C1 segment of cervical spinal cord (tissue), 14 donors: ENCODE measurements at regions not wholly inside any gene's neighbourhood (a gene's known extent, or its start where the extent isn't known, plus 50 kb on each side); places are given as distances from the start of the nearest gene placed in this dataset.
"Not testable (repeated sequence)": the region's sequence is repeated elsewhere in the genome, so short reads cannot be mapped to it uniquely, and the experiment has no call there.

Source experiments
- DNase-seq, 14 donors: peaks; one replicate each; lab custom pipeline; 2025; lab: John Stamatoyannopoulos, UW

DNA sequence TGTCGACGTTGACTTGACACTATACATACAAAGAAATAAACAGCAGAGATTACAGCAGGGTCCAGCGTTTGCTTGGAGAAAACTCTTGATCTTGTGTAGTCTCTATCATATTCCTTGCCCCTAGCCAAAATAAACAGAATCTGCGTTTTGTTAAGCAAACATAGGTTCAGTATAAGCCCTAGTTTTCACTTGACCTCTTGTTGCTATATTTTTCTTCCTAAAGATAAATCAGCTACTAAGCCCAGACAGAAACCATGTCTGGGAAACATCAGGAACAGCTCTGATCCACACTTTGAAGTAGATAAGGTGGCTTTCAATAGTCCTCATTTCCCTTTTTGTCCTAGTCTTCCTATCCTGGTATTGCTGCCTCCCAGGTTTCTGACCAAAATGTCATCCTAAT, 328.2 kb upstream of the MAGI2 start:
- DNase-seq = no peak

DNA sequence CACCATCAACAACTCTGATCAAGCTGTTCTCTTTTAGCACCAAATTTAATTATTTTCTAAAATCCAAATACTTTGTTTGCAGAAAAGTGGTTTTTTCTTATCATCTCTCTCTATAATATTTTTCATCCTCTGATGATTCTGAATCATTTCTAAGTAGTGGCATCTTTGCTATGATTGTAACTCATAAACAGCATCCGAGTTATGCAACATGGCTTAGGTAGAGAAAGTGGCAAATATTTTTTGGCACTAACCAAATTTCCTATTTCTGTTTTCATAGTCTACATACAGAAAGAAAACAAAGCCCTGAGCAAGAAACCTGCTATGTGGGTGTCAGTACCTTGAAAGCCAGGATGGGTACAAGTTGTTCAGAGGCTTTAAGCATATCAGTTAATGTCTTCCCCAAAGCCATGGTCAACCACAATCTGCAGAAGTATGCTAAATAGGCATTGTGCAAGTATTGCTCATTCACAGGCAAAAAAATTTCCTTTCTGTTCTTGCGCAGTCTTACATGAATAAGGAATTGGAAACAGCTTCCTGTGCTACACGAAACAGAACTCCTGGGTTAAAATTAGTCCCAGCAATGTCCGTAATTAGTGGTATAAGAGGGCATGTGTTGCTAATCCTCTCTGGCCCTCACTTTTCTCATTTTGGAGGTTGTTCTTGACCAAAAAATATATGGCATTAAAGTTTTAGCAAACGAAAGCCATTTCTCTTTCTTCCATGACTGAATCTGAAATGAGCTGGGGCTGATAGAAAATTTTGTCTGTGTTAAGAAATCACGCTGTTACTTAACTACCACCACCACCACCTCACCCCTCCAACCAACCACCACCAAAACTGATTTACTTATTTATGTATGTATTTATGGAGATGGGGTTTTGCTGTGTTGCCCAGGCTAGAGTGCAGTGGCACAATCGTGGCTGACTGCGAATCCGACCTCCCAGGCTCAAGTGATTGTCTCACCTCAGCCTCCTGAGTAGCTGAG, 325.6 kb upstream of the MAGI2 start:
- DNase-seq = no peak

DNA sequence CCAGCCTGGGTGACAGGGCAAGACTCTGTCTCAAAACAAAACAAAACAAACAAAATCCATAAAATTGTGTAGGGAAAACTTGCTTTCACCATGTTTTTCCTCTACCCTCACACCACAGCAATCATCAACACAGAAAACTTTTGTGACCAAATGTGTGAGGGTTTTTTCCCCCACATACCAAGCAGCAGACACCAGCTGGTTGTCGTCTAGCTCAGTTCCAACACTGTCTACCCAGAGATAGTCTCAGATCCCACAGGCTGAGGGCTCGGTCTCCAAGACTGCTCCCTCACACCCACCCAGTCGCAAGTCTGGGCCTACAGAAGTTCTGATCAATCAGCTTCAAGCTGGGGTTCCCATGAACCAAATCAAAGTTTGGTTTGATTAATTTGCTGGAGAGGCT, 322.4 kb upstream of the MAGI2 start:
- no peak for DNase-seq

DNA sequence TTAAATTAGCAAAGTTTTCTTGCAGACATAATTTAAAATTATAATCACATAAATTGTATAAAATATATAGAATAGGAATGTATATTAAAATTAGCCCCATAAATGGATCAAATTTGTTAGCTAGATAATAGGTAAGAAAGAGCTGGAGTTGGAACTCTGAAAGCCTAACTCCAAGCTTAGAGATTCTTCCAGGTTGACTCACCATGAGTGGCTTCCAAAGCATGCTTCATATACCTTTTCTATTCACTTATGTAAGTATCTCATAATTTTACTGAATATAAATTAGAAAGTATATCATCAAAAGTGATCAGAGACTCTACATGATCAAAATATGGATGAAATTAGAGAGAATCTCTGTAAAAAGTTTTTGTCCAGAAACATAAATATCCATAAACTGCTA, 320.7 kb upstream of the MAGI2 start:
- DNase-seq = no peak

DNA sequence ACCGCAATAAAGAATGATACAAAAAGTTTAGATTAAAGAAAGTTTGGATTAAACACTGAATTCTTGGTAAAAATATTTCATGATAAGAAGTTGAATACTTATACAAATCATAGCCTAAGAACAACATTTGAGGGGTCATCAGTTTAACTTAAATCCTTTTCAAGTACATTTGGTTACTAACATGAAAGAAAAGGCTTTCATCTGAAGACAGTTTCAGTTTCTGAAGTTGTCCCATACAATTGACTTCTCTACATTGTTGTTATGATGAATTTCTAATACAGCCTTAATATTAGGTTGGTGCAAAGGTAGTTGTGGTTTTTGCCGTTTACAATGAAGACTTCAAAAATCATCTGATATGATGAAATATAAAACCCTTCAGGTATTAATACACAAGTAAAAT, 317.5 kb upstream of the MAGI2 start:
- DNase-seq = no peak

DNA sequence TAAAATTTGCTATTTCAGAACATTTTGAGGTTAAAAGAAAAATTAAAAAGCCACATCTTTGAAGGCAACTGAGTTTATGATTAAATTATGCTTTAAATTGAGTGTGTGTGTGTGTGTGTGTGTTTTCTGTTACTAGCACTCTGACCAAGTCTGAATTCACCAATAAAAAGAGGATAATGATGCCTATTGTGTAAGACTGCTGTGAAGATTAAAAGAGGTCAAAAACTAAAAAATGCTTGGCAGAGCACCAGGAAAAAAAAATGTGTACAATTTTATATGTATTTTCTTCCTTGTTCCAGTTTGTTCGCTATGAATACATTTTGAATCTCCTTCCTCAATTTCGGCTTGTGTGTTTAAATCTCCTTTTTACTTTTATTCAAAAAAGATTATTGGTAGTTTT, 316.6 kb upstream of the MAGI2 start:
- no peak for DNase-seq

DNA sequence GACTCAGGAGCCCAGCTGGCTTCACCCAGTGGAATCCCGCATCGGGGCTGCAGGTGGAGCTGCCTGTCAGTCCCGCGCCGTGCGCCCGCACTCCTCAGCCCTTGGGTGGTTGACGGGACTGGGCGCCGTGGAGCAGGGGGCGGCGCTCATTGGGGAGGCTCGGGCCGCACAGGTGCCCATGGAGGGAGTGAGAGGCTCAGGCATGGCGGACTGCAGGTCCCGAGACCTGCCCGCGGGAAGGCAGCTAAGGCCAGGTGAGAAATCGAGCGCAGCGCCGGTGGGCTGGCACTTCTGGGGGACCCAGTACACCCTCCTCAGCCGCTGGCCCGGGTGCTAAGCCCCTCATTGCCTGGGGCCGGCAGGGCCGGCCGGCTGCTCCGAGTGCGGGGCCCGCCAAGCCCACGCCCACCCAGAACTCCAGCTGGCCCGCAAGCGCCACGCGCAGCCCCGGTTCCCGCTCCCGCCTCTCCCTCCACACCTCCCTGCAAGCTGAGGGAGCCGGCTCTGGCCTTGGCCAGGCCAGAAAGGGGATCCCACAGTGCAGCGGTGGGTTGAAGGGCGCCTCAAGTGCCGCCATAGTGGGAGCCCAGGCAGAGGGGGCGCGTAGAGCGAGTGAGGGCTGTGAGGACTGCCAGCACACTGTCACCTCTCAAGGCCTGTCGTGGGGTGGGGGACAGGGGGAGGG, 314.6 kb upstream of the MAGI2 start:
- peak in 1 of 14 donors; percentile 0 for DNase-seq

DNA sequence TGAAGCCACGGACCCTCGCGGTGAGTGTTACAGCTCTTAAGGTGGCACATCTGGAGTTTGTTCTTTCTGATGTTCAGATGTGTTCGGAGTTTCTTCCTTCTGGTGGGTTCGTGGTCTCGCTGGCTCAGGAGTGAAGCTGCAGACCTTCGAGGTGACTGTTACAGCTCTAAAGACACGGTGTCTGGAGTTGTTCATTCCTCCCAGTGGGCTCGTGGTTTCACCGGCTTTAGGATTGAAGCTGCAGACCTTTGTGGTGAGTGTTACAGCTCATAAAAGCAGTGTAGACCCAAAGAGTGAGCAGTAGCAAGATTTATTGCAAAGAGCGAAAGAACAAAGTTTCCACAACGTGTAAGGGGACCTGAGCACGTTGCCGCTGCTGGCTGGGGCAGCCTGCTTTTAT, 313.7 kb upstream of the MAGI2 start:
- not testable (repeated sequence) for DNase-seq

DNA sequence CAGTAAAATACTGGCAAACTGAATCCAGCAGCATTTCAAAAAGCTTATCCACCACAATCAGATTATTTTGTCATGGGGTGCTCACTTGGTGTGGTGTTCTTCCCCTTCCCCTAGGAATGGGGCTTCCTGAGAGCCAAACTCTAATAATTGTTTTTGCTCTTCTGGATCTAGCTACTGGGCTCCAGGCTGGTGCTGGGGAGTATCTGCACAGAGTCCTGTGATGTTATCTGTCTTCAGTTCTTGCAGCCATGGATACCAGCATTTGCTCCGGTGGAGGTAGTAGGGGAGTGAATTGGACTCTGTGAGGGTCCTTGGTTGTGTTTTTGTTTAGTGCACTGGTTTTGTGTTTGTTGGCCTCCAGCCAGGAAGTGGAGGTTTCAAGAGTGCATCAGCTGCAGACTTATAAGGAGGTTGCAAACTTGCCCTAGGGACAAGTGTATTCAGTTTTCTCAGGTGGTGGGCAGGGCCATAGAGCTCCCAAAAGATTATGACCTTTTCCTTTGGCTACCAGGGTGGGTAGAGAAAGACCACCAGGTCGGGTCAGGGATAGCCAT, 308.5 kb upstream of the MAGI2 start:
- no peak for DNase-seq

DNA sequence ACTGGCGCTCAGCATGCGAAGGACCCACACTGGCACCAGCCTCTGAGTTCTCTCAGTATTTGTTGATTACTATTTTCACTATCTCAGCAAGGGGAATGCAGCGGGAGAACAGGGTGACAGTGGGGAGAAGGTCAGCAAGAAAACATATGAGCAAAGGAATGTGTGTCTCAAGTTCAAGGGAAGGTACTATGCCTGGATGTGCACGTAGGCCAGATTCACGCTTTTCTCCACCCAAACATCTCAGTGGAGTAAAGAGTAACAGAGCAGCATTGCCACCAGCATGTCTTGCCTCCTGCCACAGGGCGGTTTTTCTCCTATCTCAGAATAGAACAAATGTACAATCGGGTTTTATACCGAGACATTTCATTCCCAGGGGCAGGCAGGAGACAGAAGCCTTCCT, 297.5 kb upstream of the MAGI2 start:
- DNase-seq = not testable (repeated sequence)

DNA sequence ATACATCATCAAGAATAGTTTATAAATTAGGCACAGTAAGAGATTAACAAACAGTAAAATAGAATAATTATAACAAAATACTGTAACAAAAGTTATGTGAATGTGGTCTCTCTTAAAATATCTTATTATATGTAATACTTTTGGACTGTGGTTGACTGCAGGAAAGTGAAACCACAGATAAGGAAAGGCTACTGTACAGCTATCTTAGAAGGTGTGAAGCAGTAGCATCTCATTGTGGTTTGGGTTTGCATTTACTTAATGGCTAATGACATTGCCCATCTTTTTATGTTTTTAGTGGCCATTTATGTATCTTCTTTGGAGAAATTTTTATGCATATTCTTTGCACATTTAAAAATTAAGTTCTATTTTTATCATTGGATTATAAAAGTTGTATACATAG, 296.4 kb upstream of the MAGI2 start:
- DNase-seq = no peak

DNA sequence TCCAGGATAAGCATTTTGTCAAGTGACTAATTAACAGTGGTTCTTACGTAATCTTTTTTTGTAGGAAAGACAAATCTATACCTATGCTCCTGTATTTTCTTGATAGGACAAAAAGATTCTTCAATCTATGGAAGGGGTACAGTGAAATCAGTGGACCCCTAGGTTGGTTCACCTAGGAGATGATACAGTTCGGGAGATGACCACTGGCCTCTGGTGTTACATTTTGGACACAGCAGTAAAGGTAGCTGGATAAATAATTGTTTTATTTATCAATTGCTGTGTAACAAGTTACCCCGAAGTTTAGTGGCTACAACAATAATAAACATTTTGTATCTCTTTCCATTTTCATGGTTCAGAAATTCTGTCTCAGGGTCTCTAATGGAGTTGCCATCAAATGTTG, 288.2 kb upstream of the MAGI2 start:
- no peak for DNase-seq

DNA sequence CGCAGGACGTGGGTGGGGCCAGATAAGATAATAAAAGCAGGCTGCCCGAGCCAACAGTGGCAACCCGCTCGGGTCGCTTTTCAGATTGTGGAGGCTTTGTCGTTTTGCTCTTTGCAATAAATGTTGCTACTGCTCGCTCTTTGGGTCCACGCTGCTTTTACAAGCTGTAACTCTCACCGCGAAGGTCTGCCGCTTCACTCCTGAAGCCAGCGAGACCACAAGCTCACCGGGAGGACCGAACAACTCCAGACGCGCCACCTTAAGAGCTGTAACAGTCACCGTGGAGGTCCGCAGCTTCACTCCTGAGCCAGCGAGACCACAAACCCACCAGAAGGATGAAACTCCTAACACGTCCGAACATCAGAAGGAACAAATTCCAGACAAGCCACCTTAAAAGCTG, 286.6 kb upstream of the MAGI2 start:
- DNase-seq = no peak

DNA sequence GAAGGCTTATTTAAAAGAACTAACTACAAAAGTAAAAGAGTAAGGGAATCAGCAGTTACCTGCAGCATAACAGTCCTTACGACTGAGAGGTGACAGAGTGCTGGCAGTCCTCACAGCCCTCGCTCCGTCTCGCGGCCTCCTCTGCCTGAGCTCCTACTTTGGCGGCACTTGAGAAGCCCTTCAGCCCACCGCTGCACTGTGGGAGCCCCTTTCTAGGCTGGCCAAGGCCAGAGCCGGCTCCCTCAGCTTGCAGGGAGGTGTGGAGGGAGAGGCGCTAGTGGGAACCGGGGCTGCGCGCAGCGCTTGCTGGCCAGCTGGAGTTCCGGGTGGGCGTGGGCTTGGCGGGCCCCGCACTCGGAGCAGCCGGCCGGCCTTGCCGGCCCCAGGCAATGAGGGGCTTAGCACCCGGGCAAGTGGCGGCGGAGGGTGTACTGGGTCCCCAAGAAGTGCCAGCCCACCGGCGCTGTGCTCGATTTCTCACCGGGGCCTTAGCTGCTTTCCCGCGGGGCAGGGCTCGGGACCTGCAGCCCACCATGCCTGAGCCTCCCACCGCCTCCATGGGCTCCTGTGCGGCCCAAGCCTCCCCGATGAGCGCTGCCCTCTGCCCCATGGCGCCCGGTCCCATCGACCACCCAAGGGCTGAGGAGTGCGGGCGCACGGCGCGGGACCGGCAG, 285.7 kb upstream of the MAGI2 start:
- DNase-seq = not testable (repeated sequence)

DNA sequence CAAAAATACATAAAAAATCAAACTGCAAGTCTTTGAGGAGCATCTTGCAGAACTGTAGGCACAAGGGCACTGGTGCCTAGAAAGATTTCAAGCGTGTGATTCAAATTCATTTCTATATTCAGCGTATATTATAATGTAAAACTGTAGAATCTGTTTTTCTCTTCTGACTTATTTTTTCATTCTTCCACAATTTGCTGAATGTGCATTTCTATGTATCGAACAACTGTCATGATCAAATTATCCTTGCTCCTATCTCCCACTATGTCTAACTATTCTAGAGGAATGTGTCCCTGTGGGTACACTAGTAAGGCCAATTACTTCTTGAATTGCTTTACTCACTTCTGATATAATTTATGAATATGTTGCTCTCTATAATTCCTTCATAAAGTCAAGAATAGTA, 283.0 kb upstream of the MAGI2 start:
- no peak for DNase-seq

DNA sequence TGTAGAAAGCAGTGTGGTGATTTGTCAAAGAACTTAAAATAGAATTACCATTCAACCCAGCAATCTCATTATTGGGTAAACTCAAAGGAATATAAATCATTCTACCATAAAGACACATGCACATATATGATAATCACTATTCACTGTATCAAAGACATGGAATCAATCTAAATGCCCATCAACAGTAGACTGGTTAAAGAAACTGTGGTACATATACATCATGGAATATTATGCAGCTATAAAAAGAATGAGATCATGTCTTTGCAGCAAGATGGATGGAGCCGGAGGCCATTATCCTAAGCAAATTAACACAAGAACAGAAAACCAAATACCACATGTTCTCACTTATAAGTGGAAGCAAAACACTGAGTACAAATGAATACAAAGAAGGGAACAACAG, 281.5 kb upstream of the MAGI2 start:
- DNase-seq = no peak

DNA sequence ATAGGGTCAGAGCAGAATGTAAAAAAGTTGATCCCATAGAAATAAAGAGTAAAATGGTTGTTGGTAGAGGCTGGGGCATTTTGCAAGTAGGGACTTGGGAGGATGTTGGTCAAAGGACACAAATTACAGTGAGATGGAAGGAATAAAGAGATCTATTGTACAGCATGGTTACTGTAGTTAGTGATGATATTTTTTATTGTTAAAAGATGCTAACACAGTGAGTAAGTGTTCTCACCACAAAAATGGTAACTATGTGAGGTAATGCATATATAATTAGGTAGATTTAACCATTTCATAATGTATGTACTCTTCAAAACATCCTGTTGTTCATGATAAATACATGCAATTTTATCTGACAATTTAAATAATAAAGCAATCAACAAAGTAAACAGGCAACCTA, 280.7 kb upstream of the MAGI2 start:
- no peak for DNase-seq

DNA sequence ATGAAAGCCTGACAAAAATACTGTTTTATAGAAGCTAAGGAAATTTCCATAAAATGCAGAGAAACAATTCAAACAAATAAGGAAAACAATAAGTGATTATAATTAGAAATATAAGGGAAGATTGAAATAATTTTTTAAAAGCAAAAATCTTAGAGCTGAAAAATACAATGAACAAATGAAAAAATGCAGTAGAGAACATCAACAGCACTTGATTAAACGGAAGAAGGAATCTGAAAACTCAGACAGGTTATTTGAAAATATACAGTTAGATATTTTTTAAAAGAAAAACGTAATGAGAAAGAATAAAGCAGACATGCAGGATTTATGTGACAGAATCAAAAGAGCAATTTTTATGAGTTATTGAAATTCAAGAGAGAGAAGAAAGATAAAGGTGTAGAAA, 279.1 kb upstream of the MAGI2 start:
- DNase-seq = no peak

DNA sequence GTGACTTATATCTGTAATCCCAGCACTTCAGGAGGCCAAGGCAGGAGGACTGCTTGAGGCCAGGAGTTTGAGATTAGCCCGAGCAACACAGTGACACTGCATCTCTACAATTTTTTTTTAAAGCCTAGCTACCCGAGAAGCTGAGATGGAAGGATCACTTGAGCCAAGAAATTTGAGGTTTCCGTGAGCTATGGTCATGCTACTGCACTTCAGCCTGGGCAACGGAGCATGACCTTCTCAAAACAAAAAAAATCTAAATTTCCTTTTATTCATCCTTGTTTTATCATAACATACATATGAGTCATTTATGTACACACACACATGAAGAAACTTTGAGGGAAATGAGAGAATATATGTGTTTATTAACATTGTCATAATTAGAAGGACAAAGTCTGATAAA, 277.5 kb upstream of the MAGI2 start:
- DNase-seq = no peak

DNA sequence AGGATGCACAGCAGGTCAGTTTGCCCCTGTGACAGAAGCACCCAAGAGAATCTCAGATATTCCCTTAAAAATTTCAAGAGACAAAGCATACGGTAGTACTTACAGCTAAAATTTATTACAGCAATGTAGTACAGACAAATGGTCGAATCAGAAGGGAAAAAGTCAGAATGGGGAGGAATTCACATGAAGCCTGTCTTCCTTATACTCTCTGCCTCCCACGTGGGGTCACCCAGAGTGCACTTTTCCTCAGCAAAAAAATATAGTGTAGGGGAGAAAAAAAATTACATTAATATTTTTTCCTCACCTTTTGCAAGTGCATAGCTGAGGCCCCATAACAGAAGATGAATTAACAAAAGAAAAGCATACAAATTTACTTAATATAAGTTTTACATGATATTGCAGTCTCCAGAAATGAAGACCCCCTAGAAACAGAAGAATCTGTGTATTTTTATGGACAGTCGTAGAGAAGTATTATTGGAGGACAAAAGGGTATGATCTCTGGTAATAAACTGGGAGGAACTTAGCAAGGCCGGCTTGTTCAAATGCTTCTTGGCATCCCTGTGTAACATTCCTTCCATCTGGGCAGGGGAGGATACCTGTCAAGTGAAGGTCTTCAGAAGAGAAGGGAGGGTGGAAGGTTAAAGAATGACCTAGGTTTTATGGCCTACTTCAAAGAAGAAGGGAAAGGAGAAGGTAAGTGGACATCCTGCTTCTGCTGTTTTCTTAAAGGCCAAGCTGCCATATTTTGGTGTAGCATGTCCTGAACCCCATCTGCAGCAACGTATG, 270.6 kb upstream of the MAGI2 start:
- no peak for DNase-seq

DNA sequence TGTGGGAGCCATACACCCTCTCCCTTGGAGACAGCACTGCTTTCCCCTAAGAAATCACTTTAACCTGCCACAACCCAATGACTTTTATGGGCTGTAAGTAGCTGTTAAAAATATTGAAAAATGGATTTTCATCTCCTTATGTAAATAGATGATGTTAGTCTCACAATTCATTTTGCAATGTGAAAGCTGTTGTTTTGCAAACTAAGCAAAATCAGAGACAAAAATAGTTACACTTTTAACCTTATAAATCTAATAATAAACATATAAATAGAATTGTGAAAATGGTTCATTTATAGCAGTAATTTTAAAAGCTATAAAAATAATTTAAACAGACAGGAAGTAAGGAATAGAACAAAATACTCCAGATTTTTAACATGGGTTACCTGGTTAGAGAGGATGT, 268.8 kb upstream of the MAGI2 start:
- DNase-seq = no peak
